Hematopoietic multipotent progenitor cell treated with erythropoietin and hydrocortisone succinate and interleukin-3 and kit ligand, for 17 days (in vitro differentiated cells): ENCODE measurements at regions not wholly inside any gene's neighbourhood (a gene's known extent, or its start where the extent isn't known, plus 50 kb on each side); places are given as distances from the start of the nearest gene placed in this dataset.

ENCODE experiments used
- DNase-seq: peaks from one replicate; pipeline ENCODE4 v3.0.0-alpha.2; 2015; ENCODE audit warnings: low spot score

GRCh38 chr2:129757366-129757914, 222.0 kb upstream of the RAB6C start:
- DNase-seq = no peak

DNA sequence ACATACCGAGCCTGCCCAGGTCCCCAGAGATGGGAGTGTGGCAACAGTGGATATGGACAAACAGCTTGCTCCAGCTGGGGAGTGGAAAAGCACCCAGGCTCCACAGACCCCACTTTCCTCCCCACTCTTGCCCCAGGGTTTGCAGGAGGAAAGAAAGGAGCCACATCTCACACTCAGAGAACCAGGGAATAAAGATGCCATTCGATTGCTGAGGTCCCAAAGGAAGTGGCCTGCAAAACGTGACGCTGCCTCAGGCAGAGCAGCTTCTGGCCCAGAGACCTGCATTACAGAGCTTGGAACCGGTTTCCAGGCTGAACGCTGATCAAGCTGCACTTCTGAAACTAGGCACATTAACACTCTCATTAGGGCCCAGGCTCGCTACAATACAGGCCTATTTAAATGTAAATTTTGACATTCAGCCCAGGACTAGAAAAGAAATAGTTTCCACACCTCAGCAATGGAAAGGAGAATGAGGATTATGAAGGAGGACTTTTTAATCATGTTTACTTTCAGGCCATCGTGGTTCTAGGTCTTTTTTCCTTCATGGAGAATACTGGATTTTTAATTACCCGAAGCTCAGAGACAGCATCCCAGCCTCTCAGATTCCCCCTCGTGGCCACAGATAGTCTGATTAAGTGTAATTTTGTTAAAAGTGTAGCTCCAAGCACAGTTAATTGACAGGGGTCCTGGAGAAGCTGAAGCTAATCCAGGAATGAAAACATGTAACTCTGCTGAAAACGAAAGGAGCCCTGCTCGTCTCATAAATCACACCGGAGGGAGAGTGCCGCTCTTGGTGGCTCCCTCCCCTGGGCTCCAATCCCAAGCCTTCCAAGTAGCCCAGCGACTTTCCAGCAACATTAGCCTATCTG, 221.3 kb upstream of the RAB6C start:
- DNase-seq = no peak

GRCh38 chr2:129758784-129759471, 220.5 kb upstream of the RAB6C start:
- no peak for DNase-seq

DNA sequence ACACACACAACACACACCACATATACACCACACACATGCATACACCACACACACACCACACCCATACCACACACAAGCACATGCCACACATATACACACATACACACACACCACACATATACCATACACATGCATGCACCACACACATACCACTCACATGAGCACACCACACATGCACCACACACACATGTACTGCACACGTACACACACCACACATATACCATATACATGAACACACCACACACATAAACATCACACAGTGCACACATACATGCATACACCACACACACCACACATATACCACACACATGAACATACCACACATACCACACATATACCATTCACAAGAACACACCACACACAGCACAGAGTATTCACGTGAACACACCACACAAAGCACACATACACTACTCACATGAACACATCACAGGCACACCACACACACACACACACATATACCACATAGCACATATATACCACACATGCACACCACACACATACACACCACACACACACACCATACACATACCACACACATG, 219.9 kb upstream of the RAB6C start:
- no peak for DNase-seq

GRCh38 chr2:129760669-129761068, 218.8 kb upstream of the RAB6C start:
- DNase-seq = no peak

DNA sequence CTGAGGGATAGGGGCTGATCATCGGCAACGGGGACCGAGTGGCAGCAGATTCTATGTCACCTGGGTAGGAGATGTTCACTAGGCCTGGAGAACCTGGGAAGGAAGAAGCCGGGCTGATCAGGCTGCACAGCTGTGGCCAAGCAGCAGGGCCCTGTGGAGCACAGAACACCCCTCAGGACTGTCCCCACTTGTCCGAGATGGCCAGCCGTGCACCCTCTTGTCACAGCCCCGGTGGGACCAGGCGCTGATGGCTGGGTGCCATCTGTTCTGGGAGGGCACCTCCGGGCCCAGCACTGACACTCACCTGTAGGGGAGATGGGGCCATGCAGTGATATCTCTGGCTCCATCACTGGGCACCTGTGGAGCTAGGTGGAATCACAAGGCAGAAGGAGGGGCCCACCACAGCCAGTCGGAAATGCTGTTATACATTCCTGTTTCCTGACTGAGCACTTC, 217.9 kb upstream of the RAB6C start:
- no peak for DNase-seq

- DNase-seq = no peak
Measured at GRCh38 chr2:129762386-129763189, 216.9 kb upstream of the RAB6C start.

DNA sequence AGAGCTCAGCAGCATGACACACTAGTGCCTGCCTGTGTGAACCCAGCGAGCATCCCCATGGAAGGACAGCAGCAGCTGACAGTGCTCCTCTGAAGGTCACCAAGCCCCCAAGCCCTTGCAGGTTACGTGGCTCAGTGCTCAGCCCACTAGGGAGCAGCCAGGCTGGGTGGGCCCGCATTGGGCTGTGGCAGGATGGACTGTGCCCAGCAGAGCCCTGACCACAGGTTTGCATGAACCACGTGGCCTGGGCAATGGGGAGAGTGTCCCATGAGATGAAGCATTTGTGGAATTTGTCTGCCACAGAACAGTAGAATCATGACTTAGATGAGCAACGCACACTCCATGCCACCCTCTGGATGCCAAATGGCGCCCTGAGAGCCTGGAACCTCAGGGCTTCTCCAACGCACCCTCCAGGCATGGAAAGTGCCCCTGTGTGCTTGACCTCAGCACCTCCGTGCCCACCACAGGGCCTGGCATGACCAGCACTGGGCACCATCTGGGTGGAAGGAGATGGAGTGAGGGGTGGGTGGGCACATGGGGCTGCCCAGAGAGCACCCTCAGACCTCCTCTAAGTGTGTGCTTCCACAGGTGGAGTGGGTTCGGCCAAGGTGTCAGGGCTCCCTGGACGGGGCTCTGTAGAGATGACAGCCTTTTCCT, 216.1 kb upstream of the RAB6C start:
- no peak for DNase-seq

DNA sequence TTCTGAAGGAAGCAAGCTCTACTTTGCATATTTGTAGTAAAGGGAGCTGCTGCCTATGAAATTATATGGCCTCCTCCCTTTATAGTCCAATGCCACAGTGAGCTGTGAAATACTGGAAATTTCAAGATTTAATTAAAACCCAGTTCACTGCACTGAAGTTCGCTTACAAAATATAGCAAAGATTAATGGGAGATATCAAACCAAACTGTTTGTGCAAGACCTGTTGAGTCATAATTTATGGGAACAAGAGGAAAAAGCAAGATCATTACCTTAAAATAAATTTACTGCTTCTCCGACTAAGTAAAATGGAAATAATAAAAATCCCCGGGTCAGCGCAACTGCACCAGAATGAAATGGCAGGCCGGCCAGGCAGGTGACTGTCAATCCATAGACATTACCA, 215.5 kb upstream of the RAB6C start:
- DNase-seq = no peak

DNA sequence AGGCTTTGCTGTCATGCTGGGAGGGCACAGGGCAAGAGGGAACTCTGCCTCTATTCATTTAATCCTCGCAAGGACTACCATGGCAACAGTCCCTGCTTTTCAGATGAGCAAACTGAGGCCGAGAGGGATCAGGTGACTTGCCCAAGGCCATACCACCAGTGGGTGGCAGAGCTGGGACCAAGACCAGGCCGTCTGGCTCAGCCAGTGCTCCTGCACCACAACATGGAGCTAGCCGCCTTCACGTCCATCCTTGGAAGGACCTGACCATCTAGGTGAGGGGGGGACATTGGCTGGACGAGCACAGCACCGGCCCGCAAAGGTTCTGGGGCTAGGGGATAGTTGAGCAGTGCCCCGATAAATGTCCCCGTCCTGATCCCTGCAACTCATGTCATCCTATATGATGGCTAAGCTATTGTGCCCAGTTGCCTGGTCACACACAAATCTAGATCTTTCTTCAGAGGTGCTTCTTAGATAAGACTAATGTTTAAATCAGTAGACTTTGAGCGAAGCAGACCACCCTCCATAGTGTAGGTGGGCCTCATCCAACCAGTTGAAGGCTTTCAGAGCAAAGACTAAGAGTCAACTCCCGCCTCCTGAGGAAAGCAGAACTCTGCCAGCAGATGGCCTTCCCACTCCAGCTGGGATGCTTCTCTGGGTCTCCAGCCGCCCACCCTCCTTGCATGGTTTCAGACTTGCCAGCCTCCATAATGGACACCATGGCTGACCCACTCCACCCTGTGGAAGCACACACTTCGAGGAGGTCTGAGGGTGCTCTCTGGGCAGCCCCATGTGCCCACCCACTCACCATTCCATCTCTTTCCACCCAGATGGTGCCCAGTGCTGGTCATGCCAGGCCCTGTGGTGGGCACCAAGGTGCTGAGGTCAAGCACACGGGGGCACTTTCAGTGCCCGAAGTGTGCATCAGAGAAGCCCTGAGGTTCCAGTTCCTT, 214.8 kb upstream of the RAB6C start:
- DNase-seq = no peak

GRCh38 chr2:129765326-129765677, 214.2 kb upstream of the RAB6C start:
- DNase-seq = no peak

- DNase-seq = no peak
Measured at GRCh38 chr2:129765678-129766351, 213.7 kb upstream of the RAB6C start.

DNA sequence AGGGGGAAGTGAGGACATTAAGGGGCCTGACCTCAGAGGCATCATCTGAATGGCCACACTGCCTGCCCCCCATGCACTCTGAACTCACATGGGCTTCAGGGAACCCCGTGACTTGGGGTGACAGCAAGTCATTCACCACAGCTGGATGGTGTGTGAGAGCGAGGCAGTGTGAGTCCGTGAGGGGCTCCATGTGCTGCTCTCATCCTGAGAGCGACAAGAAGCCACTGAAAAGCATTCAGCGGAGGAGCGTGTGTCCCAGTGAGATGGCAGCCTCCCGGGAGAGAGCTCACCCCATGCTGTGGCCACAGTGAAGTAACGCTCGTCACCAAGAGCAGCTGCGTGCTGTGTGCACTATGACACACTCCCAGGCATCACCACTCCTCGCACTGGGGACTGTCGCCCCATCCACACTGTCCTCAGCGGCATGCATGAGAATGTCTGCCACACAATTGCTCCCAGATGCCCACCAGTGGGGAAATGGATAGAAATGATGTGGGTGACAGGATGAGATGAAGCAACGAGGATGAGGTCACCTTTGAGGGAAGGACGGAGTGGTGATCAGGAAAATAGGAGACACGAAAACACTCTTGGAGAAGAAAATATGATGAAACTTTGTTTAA, 213.0 kb upstream of the RAB6C start:
- no peak for DNase-seq

DNA sequence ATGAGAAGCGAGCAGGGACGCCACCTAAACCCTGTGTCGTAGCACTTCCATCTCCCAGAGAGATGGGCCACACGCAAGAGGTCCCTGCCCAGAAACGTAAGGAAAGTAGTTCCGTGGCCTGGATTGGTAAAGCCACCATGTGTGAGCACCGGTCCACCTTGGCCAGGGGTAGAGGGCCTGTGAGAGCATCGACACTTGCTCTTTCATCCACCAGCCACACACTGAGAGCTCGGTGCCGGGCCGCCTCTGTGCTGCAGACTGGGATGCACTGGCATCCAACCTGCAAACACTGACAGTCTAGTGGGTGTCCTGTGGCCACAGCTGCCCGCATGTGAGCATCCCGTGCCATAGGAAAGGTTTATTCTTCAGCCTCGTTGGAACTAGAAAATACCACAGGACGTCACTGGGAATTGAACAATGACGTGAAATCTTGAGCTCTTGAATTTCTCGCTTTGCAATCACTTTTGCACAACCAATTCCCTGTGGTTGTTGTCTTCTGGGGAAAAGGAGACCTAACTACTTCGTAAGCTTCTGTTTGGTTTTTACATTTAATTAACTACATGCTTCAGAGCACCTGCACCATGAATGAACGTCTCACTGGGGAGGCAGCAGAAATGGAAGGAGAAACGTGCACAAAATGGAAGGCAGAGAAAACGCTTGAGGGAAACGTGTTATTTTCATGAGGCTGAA, 212.0 kb upstream of the RAB6C start:
- DNase-seq = no peak

- no peak for DNase-seq
Measured at GRCh38 chr2:129768036-129768386, 211.5 kb upstream of the RAB6C start.

DNA sequence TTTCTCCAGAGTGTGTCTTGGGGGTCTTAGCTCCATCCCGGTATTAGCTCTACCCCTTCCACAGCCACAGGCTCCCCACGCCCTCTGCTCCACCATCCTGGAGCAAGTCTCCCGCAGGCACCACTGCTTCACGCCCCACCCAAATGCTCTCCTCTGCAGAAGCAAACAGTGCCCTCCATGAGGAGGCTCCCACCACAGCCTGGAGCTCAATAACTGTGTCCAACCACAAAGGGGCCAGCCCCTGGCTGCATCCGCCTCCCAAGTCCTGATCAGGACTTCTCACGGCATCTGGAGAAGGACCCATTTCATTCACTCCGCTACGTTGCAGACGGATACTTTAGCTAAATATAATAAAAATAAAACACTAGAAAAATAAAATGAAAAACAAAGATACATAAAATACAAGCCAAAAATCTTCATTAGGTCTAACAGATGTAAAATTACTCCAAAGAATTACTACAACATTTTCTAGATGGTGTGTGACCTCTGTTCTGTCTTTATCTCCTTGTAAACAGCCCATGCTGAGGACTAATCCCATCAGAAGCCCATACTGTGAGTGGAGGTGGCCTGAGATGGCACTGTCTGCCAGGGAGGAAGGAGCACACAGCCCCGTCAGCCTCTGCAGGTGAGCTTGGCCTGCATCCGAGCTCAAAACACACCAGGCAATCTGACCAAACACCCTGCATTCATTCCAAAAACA, 210.8 kb upstream of the RAB6C start:
- DNase-seq = no peak

DNA sequence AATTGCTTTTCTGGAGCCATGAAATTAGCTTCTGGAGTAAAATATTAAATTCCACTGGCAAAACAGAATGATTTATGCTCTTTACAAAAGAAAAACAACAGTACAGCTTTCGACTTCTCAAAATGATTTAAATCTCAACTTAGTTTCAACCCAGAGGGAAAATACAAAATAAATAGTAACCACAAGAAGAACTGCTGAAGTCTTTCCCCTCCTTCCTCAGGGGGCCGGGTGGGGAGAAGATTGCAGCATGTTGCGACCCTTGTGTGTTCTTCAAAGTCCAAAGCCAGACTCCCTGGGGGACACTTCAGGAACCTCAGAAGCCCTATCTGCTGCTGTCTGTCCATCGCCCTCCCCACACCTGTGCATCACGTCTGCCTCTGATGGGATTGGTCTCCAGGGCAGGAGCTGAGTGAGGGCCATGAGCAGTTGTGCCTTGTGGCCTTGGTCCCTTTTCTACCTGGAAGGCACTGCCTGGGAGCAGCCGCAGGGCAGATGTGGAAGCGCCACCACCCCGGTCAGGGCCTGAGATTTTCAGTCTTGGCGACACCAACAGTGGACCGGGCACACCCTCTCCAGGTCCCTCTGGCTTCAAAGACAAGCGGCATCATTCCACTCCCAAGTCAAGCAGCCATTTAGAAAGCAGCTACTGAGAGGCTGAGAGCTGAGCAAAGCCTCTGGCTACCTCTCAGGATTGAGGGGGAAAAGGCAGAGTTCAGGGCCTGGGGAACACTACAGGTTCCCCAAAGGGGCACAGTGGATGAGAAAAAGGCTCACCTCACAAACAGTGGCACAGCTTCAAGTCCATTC, 210.1 kb upstream of the RAB6C start:
- DNase-seq = no peak
